GM12878 (cell line): ENCODE measurements at regions not wholly inside any gene's neighbourhood (a gene's known extent, or its start where the extent isn't known, plus 50 kb on each side); places are given as distances from the start of the nearest gene placed in this dataset.

Experiments used
- ATAC-seq: fragments of 200-7000 bp; cut with Tn5 transposase; 3 replicates; pipeline ENCODE4 v1.9.1; 2020; ENCODE audit warnings: mild to moderate bottlenecking, moderate library complexity
- BruUV-seq: library from RNA; stranded (reverse); fragments of 400-500 nt; replicated peaks from 2 replicates; lab custom pipeline; 2021; lab: Mats Ljungman, UMichigan
- CTCF ChIA-PET: fragments of 300-600 bp; sonication (Branson Sonifier 250); formaldehyde crosslinking; extraction: SDS; loops from one replicate; lab custom pipeline; 2021; ENCODE audit warnings: inconsistent platforms; lab: Yijun Ruan, JAX
- POLR2A ChIA-PET: fragments of 350-600 bp; formaldehyde crosslinking; extraction: SDS; loops from one replicate; lab custom pipeline; 2021; ENCODE audit warnings: inconsistent platforms; lab: Charles Lee
- RAD21 ChIA-PET: fragments of 300-600 bp; sonication (Branson Sonifier 250); formaldehyde crosslinking; loops from one replicate; lab custom pipeline; 2023; ENCODE audit warnings: antibody characterized with exemption; ENCODE audit not compliant: unreplicated experiment; lab: Charles Lee
- SMC1A ChIA-PET: fragments of 300-600 bp; sonication (Branson Sonifier 250); formaldehyde crosslinking; loops from one replicate; lab custom pipeline; 2023; ENCODE audit not compliant: unreplicated experiment, uncharacterized antibody; lab: Charles Lee
- DNase-seq: peaks from one replicate; pipeline ENCODE4 v3.0.0-alpha.2; 2011; ENCODE audit warnings: low read depth, low spot score
- FAIRE-seq: peaks from 3 replicates; lab custom pipeline; 2011; peaks lifted over from hg19 to GRCh38; lab: Jason Lieb, UNC
- H2AFZ ChIP-seq: 2 replicates; pipeline ENCODE4 v1.6.0; 2011; ENCODE audit warnings: low read depth, low read length, control low read depth; ENCODE audit not compliant: control insufficient read depth
- H3K27ac ChIP-seq: 2 replicates; pipeline ENCODE4 v1.5.1; 2011; ENCODE audit warnings: control low read depth; ENCODE audit not compliant: control insufficient read depth, insufficient read depth
- H3K27me3 ChIP-seq, 2 experiments: replicated peaks in 1 of 2; 2 replicates each; pipeline versions ENCODE4 v1.6.0 to v1.6.1; 2011; ENCODE audit warnings: low read length in 1 of 2; ENCODE audit not compliant: control insufficient read depth in 2 of 2, insufficient read depth in 2 of 2
- H3K36me3 ChIP-seq, 2 experiments: 2 replicates each; pipeline ENCODE4 v1.5.1; 2011; ENCODE audit warnings: low read length in 1 of 2; ENCODE audit not compliant: control insufficient read depth in 2 of 2, insufficient read depth in 2 of 2
- H3K4me1 ChIP-seq: 2 replicates; pipeline ENCODE4 v1.6.1; 2011; ENCODE audit warnings: mild to moderate bottlenecking, low read length, moderate library complexity, mixed read lengths; ENCODE audit not compliant: control insufficient read depth, insufficient read depth
- H3K4me2 ChIP-seq: 2 replicates; pipeline ENCODE4 v1.6.0; 2011; ENCODE audit warnings: control low read depth; ENCODE audit not compliant: control insufficient read depth, insufficient read depth
- H3K4me3 ChIP-seq: fragments of 200-600 bp; sonication (generic); 2 replicates; pipeline ENCODE4 v1.5.1; 2016
- H3K79me2 ChIP-seq: 2 replicates; pipeline ENCODE4 v1.6.0; 2011; ENCODE audit warnings: low read length; ENCODE audit not compliant: control insufficient read depth, insufficient read depth
- H3K9ac ChIP-seq: 2 replicates; pipeline ENCODE4 v1.8.0; 2011; ENCODE audit warnings: low read length, control low read depth, mixed read lengths; ENCODE audit not compliant: control insufficient read depth, insufficient read depth
- H3K9me3 ChIP-seq: replicated peaks from 3 replicates; pipeline ENCODE4 v1.5.1; 2011; ENCODE audit warnings: mild to moderate bottlenecking, low read length; ENCODE audit not compliant: control insufficient read depth, insufficient read depth
- H4K20me1 ChIP-seq: 2 replicates; pipeline ENCODE4 v1.6.0; 2011; ENCODE audit not compliant: control insufficient read depth, insufficient read depth
- CBFB ChIP-seq: IDR thresholded peaks from 2 replicates; pipeline ENCODE4 v1.6.1; 2016; ENCODE audit warnings: antibody characterized with exemption, low read depth
- CHD4 ChIP-seq: fragments of 200-600 bp; sonication (generic); IDR thresholded peaks from 2 replicates; pipeline ENCODE4 v1.6.1; 2016; ENCODE audit warnings: mild to moderate bottlenecking
- EED ChIP-seq: sonication (generic); IDR thresholded peaks from 2 replicates; pipeline ENCODE4 v1.6.1; 2016; ENCODE audit warnings: antibody characterized with exemption, low read depth
- ETV6 ChIP-seq, 2 experiments: fragments of 450-650 bp in 1 of 2; IDR thresholded peaks in 1 of 2; conservative IDR thresholded peaks in 1 of 2; 2 replicates each; pipeline ENCODE4 v1.6.1; 2014; ENCODE audit warnings: antibody characterized with exemption in 1 of 2, borderline replicate concordance in 1 of 2, low read depth in 1 of 2, mild to moderate bottlenecking in 1 of 2, moderate library complexity in 1 of 2
- IKZF2 ChIP-seq, 2 experiments: fragments of 450-650 bp; IDR thresholded peaks; 2 replicates each; pipeline ENCODE4 v1.6.1; 2017; ENCODE audit warnings: mild to moderate bottlenecking in 2 of 2, moderate library complexity in 2 of 2
- NFIC ChIP-seq: IDR thresholded peaks from 2 replicates; pipeline ENCODE4 v1.6.1; 2012; ENCODE audit warnings: low read depth, mild to moderate bottlenecking, inconsistent platforms, low read length, moderate library complexity
- RCOR1 ChIP-seq: conservative IDR thresholded peaks from 2 replicates; pipeline ENCODE4 v1.6.1; 2012; ENCODE audit warnings: low read depth, low read length, improper control_type of control experiment
- SIN3A ChIP-seq: IDR thresholded peaks from 2 replicates; pipeline ENCODE4 v1.6.1; 2012; ENCODE audit warnings: low read depth, low read length, improper control_type of control experiment
- STAT1 ChIP-seq: fragments of 450-650 bp; conservative IDR thresholded peaks from 2 replicates; pipeline ENCODE4 v1.6.1; 2014; ENCODE audit warnings: antibody characterized with exemption, mild to moderate bottlenecking
- TCF12 ChIP-seq: IDR thresholded peaks from 2 replicates; pipeline ENCODE4 v1.6.1; 2011; ENCODE audit warnings: low read depth, mild to moderate bottlenecking, low read length
- ZBTB11 ChIP-seq: fragments of 450-650 bp; formaldehyde crosslinking; IDR thresholded peaks from 2 replicates; pipeline ENCODE4 v1.5.0; 2022; ENCODE audit warnings: mild to moderate bottlenecking, missing genetic modification characterization
- WGBS: methylation state at CpG from one replicate; pipeline ENCODE4 v1.1.6; 2016; ENCODE audit warnings: low lambda C conversion rate; ENCODE audit not compliant: insufficient replicate concordance, insufficient coverage; ENCODE audit errors: missing lambda C conversion rate; 5-methylcytosine and 5-hydroxymethylcytosine counted together
- in situ Hi-C: fragments of 300-500 bp; cut with MboI; formaldehyde crosslinking; loops from 9 replicates; pipeline ENCODE4 v1.14.3; 2018; ENCODE audit warnings: mixed read lengths
- intact Hi-C: fragments of 100-400 bp; cut with micrococcal nuclease; formaldehyde crosslinking; loops from one replicate; pipeline ENCODE4 v1.14.2; 2022; ENCODE audit not compliant: unreplicated experiment

GRCh38 chr20:53847139-53847836 is 223.1 kb downstream of the BCAS1 start (continued):
- TF ChIP-seq IKZF2 (IDR thresholded peaks at IDR 0.05) (peak; percentile 35 to 57; a peak in 2 of 4 replicates), ETV6 (conservative IDR thresholded peaks at IDR 0.05 in 1 of 2, IDR thresholded peaks at IDR 0.05 in 1 of 2; ENCODE audit: borderline replicate concordance in 1 of 2, low read depth in 1 of 2) (peak in 1 of 2 experiments; percentile 93; a peak in 3 of 4 replicates)

- no TSS peak for BruUV-seq
- Histone ChIP-seq H3K4me2 (no peak overlapping the region; the same call in 1 of the 2 replicates), H3K36me3 (no peaks in the 10 kb centered on the region), H3K9ac (no peak overlapping the region), H3K4me3 (no peak overlapping the region)
- in situ Hi-C loops, result loop anchor here (10.0 kb wide), 1 partner anchor 262 kb away; no protein-coding TSS in a partner anchor
- POLR2A ChIA-PET, result interaction anchor here (0.7 to 2.3 kb wide), 4 partner anchors 11 to 237 kb away, joined by 3 to 8 read pairs (median 7); no protein-coding TSS in a partner anchor
- WGBS, result 90% methylated on average over 10 of the region's 10 CpGs
- TF ChIP-seq ZBTB11 (CRISPR knock-in tag), result no peak
- TF ChIP-seq CBFB, result no peak
- no peak for TF ChIP-seq RCOR1
- no peak for TF ChIP-seq CHD4
- no peak for TF ChIP-seq EED
- TF ChIP-seq SIN3A, result no peak
- no peak for TF ChIP-seq TCF12
- no peak for TF ChIP-seq NFIC
- TF ChIP-seq STAT1, result no peak
- TF ChIP-seq, all 136 proteins: peak for 0
- no peak overlapping the region; the same call in 1 of the 2 replicates for H3K27ac ChIP-seq
- intact Hi-C loops, result no loop called here
- H3K79me2 ChIP-seq, result no peaks in the 10 kb centered on the region
- ATAC-seq, result no peak
- no peaks in the 10 kb centered on the region for H4K20me1 ChIP-seq
- peaks cover 33% of the 10 kb centered on the region for H3K4me1 ChIP-seq
- no peak for FAIRE-seq
- ChIA-PET RAD21 (interaction anchor here (0.6 to 3.9 kb wide), 20 partner anchors 10 to 308 kb away, joined by 3 to 26 read pairs (median 4); no protein-coding TSS in a partner anchor), CTCF (interaction anchor here (0.6 to 2.3 kb wide), 5 partner anchors 10 to 618 kb away, joined by 3 to 11 read pairs (median 3); no protein-coding TSS in a partner anchor), SMC1A (interaction anchor here (0.7 to 7.6 kb wide), 15 partner anchors 13 to 299 kb away, joined by 3 to 133 read pairs (median 4); no protein-coding TSS in a partner anchor)
- no peaks in the 10 kb centered on the region for H3K27me3 ChIP-seq
- no peaks in the 10 kb centered on the region; the same call in 2 of the 3 replicates for H3K9me3 ChIP-seq
- no peak for DNase-seq
- no peak overlapping the region for H2AFZ ChIP-seq
These were observed 223.8 kb downstream of the BCAS1 start for GRCh38 chr20:53846640-53847039.
